ENCODE measurements at regions not wholly inside any gene's neighbourhood (a gene's known extent, or its start where the extent isn't known, plus 50 kb on each side); places are given as distances from the start of the nearest gene placed in this dataset.

DNA sequence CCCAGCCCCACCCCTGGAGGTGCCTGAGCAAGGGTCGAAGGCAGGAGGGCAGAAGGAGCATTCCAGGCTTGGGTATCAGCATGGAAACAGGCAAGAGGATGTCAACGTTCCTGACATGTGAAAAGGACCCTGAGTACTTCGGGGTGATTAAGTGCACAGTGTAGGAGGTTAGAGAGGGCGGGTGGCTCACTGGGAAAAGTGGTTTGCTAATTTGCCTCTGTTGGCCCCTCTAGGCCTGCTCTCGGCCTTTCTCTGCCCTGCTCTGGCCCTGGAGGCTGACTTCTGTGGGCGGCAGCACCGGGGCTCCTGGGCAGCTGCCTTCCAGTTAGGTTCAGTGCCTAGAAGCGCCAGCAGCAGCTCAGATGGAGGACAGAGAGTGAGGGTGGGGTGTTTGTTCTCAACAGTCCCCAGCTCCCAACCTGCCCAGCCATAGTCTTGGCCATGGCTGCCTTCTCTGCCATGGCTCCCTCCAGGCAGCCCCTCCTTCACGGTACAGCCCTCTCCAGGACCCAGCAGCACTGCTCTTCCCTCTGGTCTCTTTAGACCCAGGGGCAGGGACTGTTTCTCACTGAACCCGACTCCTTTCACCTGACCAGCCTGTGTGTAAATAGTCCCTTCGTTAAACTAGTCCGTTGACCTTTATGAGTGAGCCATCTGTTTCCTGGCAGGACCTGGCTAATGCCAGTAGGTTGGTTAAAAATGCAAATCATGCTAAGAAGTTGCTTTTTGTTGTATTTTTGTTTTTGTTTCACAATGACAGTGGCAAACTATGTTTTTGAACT lies 107.1 kb upstream of the TPM1 start:
- H3F3A ChIP-seq (ENCODE audit: insufficient read depth, low read length), result no peaks in the 10 kb centered on the region
- H3K27ac ChIP-seq (ENCODE audit: low read length), result no peak overlapping the region
- H2AFZ ChIP-seq (ENCODE audit: low read length), result peak overlapping the region; percentile 52; the same call in 1 of the 2 replicates
- H3K9ac ChIP-seq (ENCODE audit: low read length), result no peak overlapping the region
- no peaks in the 10 kb centered on the region for H3K9me2 ChIP-seq (replicated peaks; ENCODE audit: insufficient read depth, low read length)
- H3K79me2 ChIP-seq (ENCODE audit: low read length), result no peaks in the 10 kb centered on the region
- H3K36me3 ChIP-seq (replicated peaks; ENCODE audit: insufficient read depth, low read length), result no peaks in the 10 kb centered on the region
- 0 out of 2 replicates have a peak overlapping the region, but pooled peaks have one; percentile 9 for H3K4me2 ChIP-seq (ENCODE audit: low read depth, low read length)
- no peaks in the 10 kb centered on the region for H3K9me3 ChIP-seq (replicated peaks; ENCODE audit: insufficient read depth, low read length)
- TF ChIP-seq, protein P1, sequence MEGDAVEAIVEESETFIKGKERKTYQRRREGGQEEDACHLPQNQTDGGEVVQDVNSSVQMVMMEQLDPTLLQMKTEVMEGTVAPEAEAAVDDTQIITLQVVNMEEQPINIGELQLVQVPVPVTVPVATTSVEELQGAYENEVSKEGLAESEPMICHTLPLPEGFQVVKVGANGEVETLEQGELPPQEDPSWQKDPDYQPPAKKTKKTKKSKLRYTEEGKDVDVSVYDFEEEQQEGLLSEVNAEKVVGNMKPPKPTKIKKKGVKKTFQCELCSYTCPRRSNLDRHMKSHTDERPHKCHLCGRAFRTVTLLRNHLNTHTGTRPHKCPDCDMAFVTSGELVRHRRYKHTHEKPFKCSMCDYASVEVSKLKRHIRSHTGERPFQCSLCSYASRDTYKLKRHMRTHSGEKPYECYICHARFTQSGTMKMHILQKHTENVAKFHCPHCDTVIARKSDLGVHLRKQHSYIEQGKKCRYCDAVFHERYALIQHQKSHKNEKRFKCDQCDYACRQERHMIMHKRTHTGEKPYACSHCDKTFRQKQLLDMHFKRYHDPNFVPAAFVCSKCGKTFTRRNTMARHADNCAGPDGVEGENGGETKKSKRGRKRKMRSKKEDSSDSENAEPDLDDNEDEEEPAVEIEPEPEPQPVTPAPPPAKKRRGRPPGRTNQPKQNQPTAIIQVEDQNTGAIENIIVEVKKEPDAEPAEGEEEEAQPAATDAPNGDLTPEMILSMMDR (IDR thresholded peaks at IDR 0.05; ENCODE audit: low read length), result no peak
- H4K20me1 ChIP-seq (ENCODE audit: insufficient read depth, low read length), result no peaks in the 10 kb centered on the region
- H3K4me1 ChIP-seq (ENCODE audit: low read length), result peaks cover 6% of the 10 kb centered on the region
- no peak overlapping the region for H3K4me3 ChIP-seq (ENCODE audit: low read length)
- no peaks in the 10 kb centered on the region for H3K27me3 ChIP-seq (replicated peaks; ENCODE audit: insufficient read depth, low read length)
- DNase-seq, result peak; percentile 44

DNA sequence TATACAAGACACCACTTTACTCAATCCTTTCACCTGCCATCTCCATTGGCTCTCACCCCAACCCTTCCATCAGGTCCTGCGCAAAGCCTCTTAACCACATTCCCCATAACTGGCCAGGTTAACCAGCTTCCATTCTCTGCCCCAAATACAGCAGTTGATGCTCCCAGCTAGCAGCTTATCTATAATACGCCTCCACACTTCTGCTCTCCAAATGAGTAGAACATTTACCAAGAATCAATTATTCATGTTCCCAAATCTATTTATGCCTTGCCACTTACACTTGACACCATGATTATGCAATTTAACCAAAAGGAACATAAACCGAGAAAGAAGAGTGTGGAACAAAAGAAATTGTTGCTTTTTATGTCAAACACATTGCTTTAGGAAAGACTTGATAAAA lies 103.7 kb upstream of the TPM1 start:
- Histone ChIP-seq H3K9me3 (replicated peaks; ENCODE audit: insufficient read depth, low read length) (no peaks in the 10 kb centered on the region), H3K36me3 (replicated peaks; ENCODE audit: insufficient read depth, low read length) (no peaks in the 10 kb centered on the region), H3K9me2 (replicated peaks; ENCODE audit: insufficient read depth, low read length) (no peaks in the 10 kb centered on the region), H3K27ac (ENCODE audit: low read length) (no peak overlapping the region), H2AFZ (ENCODE audit: low read length) (no peak overlapping the region), H4K20me1 (ENCODE audit: insufficient read depth, low read length) (no peaks in the 10 kb centered on the region), H3K9ac (ENCODE audit: low read length) (no peak overlapping the region), H3K4me3 (ENCODE audit: low read length) (no peak overlapping the region), H3K27me3 (replicated peaks; ENCODE audit: insufficient read depth, low read length) (no peaks in the 10 kb centered on the region), H3K79me2 (ENCODE audit: low read length) (no peaks in the 10 kb centered on the region), H3K4me2 (ENCODE audit: low read depth, low read length) (no peak overlapping the region), H3F3A (ENCODE audit: insufficient read depth, low read length) (no peaks in the 10 kb centered on the region), H3K4me1 (ENCODE audit: low read length) (peaks cover 15% of the 10 kb centered on the region)
- no peak for DNase-seq
- no peak for TF ChIP-seq EZH2 (optimal IDR thresholded peaks at IDR 0.05; ENCODE audit: low read depth, low read length)
- TF ChIP-seq EZH2phosphoT487 (IDR thresholded peaks at IDR 0.05; ENCODE audit: low read length), result no peak
- TF ChIP-seq, protein P1 (IDR thresholded peaks at IDR 0.05; ENCODE audit: low read length), result no peak

DNA sequence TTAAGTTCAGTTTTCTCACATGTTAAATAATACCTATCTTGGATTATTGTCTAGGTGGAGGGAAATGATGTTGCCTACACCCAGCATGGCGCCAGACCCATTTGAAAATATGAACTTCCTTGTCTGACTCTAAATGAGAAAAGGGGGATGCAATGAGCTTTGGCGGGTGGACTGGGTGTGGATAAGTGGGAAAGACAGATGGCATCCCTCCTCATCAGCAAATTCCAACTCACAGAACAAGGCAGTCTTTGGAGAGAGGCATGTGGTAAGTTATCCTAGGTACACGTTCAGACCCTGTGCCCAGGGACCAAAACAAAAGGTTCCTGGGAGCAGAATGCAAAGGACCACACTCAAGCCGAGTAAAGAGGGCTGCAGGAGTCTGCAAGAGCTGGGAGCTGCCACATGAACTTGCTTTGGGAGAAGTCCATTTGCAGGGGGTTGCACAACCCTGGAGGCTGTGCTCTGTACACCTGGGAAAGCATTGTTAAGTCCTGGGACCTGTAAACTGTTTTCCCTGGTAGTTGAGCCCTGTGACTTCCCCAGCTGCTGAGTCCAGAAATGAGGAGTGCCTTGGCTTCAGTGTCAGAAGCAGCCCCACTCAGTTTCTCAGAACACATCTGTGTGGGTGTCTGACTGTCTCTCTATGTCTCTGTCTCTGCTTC lies 102.3 kb upstream of the TPM1 start:
- DNase-seq, result no peak
- Histone ChIP-seq H3K4me2 (ENCODE audit: low read depth, low read length) (peak overlapping the region; percentile 48), H3K36me3 (replicated peaks; ENCODE audit: insufficient read depth, low read length) (no peaks in the 10 kb centered on the region), H3F3A (ENCODE audit: insufficient read depth, low read length) (no peaks in the 10 kb centered on the region), H3K4me1 (ENCODE audit: low read length) (peaks cover 15% of the 10 kb centered on the region), H2AFZ (ENCODE audit: low read length) (peak overlapping the region; percentile 71), H3K27me3 (replicated peaks; ENCODE audit: insufficient read depth, low read length) (no peaks in the 10 kb centered on the region), H3K27ac (ENCODE audit: low read length) (peak overlapping the region; percentile 11; the same call in 1 of the 2 replicates), H3K9me2 (replicated peaks; ENCODE audit: insufficient read depth, low read length) (no peaks in the 10 kb centered on the region), H3K9me3 (replicated peaks; ENCODE audit: insufficient read depth, low read length) (no peaks in the 10 kb centered on the region), H3K9ac (ENCODE audit: low read length) (no peak overlapping the region; the same call in 1 of the 2 replicates), H3K79me2 (ENCODE audit: low read length) (no peaks in the 10 kb centered on the region), H3K4me3 (ENCODE audit: low read length) (no peak overlapping the region), H4K20me1 (ENCODE audit: insufficient read depth, low read length) (no peaks in the 10 kb centered on the region)
- TF ChIP-seq EZH2 (optimal IDR thresholded peaks at IDR 0.05; ENCODE audit: low read depth, low read length) (no peak), EZH2phosphoT487 (IDR thresholded peaks at IDR 0.05; ENCODE audit: low read length) (no peak)
- TF ChIP-seq, protein P1 (IDR thresholded peaks at IDR 0.05; ENCODE audit: low read length), result no peak

All from MM.1S (cell line).